ENCODE measurements at regions not wholly inside any gene's neighbourhood (a gene's known extent, or its start where the extent isn't known, plus 50 kb on each side); places are given as distances from the start of the nearest gene placed in this dataset.

- 61 to 63% methylated on average over 9 of the region's 9 CpGs for WGBS, 2 donors
- intact Hi-C loops (cut with DNase I) = no loop called here
- no peaks in the 10 kb centered on the region for H3K27me3 ChIP-seq
- TF ChIP-seq CTCF (IDR thresholded peaks at IDR 0.05) = no peak
- no peaks in the 10 kb centered on the region for H3K36me3 ChIP-seq
- FAIRE-seq (no peak), ATAC-seq (peak in 1 of 4 donors; percentile 18), DNase-seq (no peak)
- no peak overlapping the region for H3K4me3 ChIP-seq
- no peak overlapping the region for H3K27ac ChIP-seq
- H3K4me1 ChIP-seq = no peaks in the 10 kb centered on the region
- no peaks in the 10 kb centered on the region for H3K9me3 ChIP-seq
Observed at GRCh38 chr3:72185549-72186399, 400.8 kb upstream of the PROK2 start.

GRCh38 chr3:72183489-72183888, 398.5 kb upstream of the PROK2 start:
- Histone ChIP-seq H3K27me3 (no peaks in the 10 kb centered on the region), H3K9me3 (no peaks in the 10 kb centered on the region), H3K4me1 (no peaks in the 10 kb centered on the region), H3K4me3 (no peak overlapping the region), H3K27ac (no peak overlapping the region), H3K36me3 (no peaks in the 10 kb centered on the region)
- FAIRE-seq (no peak), ATAC-seq (no peak), DNase-seq (no peak)
- intact Hi-C loops (cut with DNase I) = no loop called here
- no peak for TF ChIP-seq CTCF (IDR thresholded peaks at IDR 0.05)
- 99% methylated on average over 5 of the region's 5 CpGs for WGBS, 2 donors

- Histone ChIP-seq H3K4me1 (no peaks in the 10 kb centered on the region), H3K27me3 (no peaks in the 10 kb centered on the region), H3K4me3 (no peak overlapping the region), H3K9me3 (no peaks in the 10 kb centered on the region), H3K27ac (no peak overlapping the region), H3K36me3 (no peaks in the 10 kb centered on the region)
- DNase-seq = no peak
- FAIRE-seq = no peak
- no peak for TF ChIP-seq CTCF (IDR thresholded peaks at IDR 0.05)
- intact Hi-C loops (cut with DNase I) = no loop called here
- peak in 1 of 4 donors; percentile 28 for ATAC-seq
Observed at GRCh38 chr3:72182206-72182605, 397.3 kb upstream of the PROK2 start.

GRCh38 chr3:72181251-72181650, 396.3 kb upstream of the PROK2 start:
- no peak for FAIRE-seq
- ATAC-seq = no peak
- H3K27me3 ChIP-seq = no peaks in the 10 kb centered on the region
- intact Hi-C loops (cut with DNase I) = no loop called here
- TF ChIP-seq CTCF (IDR thresholded peaks at IDR 0.05) = no peak
- H3K4me1 ChIP-seq = no peaks in the 10 kb centered on the region
- H3K36me3 ChIP-seq = no peaks in the 10 kb centered on the region
- DNase-seq = no peak
- no peak overlapping the region for H3K4me3 ChIP-seq
- WGBS, 2 donors = 76 to 81% methylated on average over 5 of the region's 5 CpGs
- no peaks in the 10 kb centered on the region for H3K9me3 ChIP-seq
- no peak overlapping the region for H3K27ac ChIP-seq

- Histone ChIP-seq H3K4me3 (no peak overlapping the region), H3K27me3 (no peaks in the 10 kb centered on the region), H3K27ac (no peak overlapping the region), H3K9me3 (no peaks in the 10 kb centered on the region), H3K4me1 (no peaks in the 10 kb centered on the region), H3K36me3 (no peaks in the 10 kb centered on the region)
- no peak for ATAC-seq
- FAIRE-seq = no peak
- intact Hi-C loops (cut with DNase I) = no loop called here
- no peak for TF ChIP-seq CTCF (IDR thresholded peaks at IDR 0.05)
- 82 to 96% methylated on average over 1 of the region's 1 CpG for WGBS, 2 donors
- no peak for DNase-seq
Observed at GRCh38 chr3:72180405-72180804, 395.5 kb upstream of the PROK2 start.
